ENCODE measurements at regions not wholly inside any gene's neighbourhood (a gene's known extent, or its start where the extent isn't known, plus 50 kb on each side); places are given as distances from the start of the nearest gene placed in this dataset.

- H3K27ac Mint-ChIP-seq = no peak overlapping the region
- H3K9me3 Mint-ChIP-seq = no peaks in the 10 kb centered on the region
- ATAC-seq (ENCODE audit: low read depth) = no peak
- ChIA-PET POLR2A (interaction anchor here (0.7 kb wide), 1 partner anchor 30 kb away, joined by 3 read pairs; no protein-coding TSS in a partner anchor), CTCF (no interaction called here)
- DNase-seq = no peak
- H3K36me3 Mint-ChIP-seq (ENCODE audit: low read depth) = no peaks in the 10 kb centered on the region
- no peak overlapping the region for H3K4me3 Mint-ChIP-seq
- TF ChIP-seq, protein P1, sequence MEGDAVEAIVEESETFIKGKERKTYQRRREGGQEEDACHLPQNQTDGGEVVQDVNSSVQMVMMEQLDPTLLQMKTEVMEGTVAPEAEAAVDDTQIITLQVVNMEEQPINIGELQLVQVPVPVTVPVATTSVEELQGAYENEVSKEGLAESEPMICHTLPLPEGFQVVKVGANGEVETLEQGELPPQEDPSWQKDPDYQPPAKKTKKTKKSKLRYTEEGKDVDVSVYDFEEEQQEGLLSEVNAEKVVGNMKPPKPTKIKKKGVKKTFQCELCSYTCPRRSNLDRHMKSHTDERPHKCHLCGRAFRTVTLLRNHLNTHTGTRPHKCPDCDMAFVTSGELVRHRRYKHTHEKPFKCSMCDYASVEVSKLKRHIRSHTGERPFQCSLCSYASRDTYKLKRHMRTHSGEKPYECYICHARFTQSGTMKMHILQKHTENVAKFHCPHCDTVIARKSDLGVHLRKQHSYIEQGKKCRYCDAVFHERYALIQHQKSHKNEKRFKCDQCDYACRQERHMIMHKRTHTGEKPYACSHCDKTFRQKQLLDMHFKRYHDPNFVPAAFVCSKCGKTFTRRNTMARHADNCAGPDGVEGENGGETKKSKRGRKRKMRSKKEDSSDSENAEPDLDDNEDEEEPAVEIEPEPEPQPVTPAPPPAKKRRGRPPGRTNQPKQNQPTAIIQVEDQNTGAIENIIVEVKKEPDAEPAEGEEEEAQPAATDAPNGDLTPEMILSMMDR (IDR thresholded peaks at IDR 0.05) = no peak
- peaks cover 2% of the 10 kb centered on the region for H3K27me3 Mint-ChIP-seq
- H3K4me1 Mint-ChIP-seq = no peaks in the 10 kb centered on the region
- intact Hi-C loops (cut with micrococcal nuclease) = no loop called here
Measured at GRCh38 chr4:99710681-99711345, 53.2 kb upstream of the C4orf54 start.

- intact Hi-C loops (cut with micrococcal nuclease) = no loop called here
- Mint-ChIP-seq H3K36me3 (ENCODE audit: low read depth) (no peaks in the 10 kb centered on the region), H3K27ac (no peak overlapping the region), H3K27me3 (peaks cover 2% of the 10 kb centered on the region), H3K4me3 (no peak overlapping the region), H3K4me1 (no peaks in the 10 kb centered on the region), H3K9me3 (no peaks in the 10 kb centered on the region)
- CTCF ChIA-PET = no interaction called here
- POLR2A ChIA-PET = no interaction called here
- TF ChIP-seq, protein P1 (IDR thresholded peaks at IDR 0.05) = no peak
- no peak for DNase-seq
- no peak for ATAC-seq (ENCODE audit: low read depth)
Measured at GRCh38 chr4:99710020-99710419, 52.4 kb upstream of the C4orf54 start.

DNA sequence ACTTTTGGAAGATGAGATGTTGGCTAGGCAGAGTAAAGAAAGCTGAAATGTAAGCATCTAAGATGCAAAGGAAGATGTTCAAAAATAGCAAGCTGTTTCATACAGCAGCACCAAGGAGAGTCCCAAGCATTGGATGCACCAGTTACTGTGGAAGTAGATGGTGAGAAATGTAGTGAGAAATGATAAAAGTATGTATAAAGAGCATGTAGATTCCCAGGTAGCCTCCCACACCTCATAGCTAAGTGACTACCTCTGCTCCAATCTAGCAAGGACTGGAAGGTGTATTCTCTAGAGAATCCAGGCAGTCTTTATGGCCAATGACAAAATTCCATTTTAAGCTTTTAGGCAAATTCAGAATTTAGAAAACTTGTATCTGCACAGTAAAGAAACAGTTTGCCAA lies 50.9 kb upstream of the C4orf54 start:
- CTCF ChIA-PET = no interaction called here

More for the DNA sequence above, 50.9 kb upstream of the C4orf54 start:
- Mint-ChIP-seq H3K27ac (no peak overlapping the region), H3K9me3 (peaks cover 2% of the 10 kb centered on the region), H3K27me3 (peaks cover 12% of the 10 kb centered on the region), H3K36me3 (ENCODE audit: low read depth) (no peaks in the 10 kb centered on the region), H3K4me1 (no peaks in the 10 kb centered on the region), H3K4me3 (no peak overlapping the region)
- intact Hi-C loops (cut with micrococcal nuclease) = no loop called here
- POLR2A ChIA-PET = interaction anchor here (0.6 kb wide), 1 partner anchor 100 kb away, joined by 3 read pairs; no protein-coding TSS in a partner anchor
- DNase-seq = no peak
- ATAC-seq (ENCODE audit: low read depth) = no peak
- TF ChIP-seq, protein P1 (IDR thresholded peaks at IDR 0.05) = no peak
